RPMI8226 (cell line): ENCODE measurements at regions not wholly inside any gene's neighbourhood (a gene's known extent, or its start where the extent isn't known, plus 50 kb on each side); places are given as distances from the start of the nearest gene placed in this dataset.
"Not testable (repeated sequence)": the region's sequence is repeated elsewhere in the genome, so short reads cannot be mapped to it uniquely, and the experiment has no call there.

ENCODE experiments used
- DNase-seq: peaks from one replicate; pipeline ENCODE4 v3.0.0-alpha.2; 2015

- DNase-seq, result no peak
Observed at GRCh38 chr22:22168941-22169867, 75.4 kb upstream of the VPREB1 start.

GRCh38 chr22:22168190-22168940 is 76.2 kb upstream of the VPREB1 start:
- DNase-seq, result peak; percentile 63

GRCh38 chr22:22167791-22168189 is 76.8 kb upstream of the VPREB1 start:
- peak; percentile 69 for DNase-seq

- no peak for DNase-seq
Observed at GRCh38 chr22:22166941-22167713, 77.5 kb upstream of the VPREB1 start.

GRCh38 chr22:22165936-22166710 is 78.5 kb upstream of the VPREB1 start:
- DNase-seq, result no peak

- DNase-seq, result no peak
Observed at GRCh38 chr22:22164541-22165272, 79.9 kb upstream of the VPREB1 start.

GRCh38 chr22:22161924-22162851 is 82.4 kb upstream of the VPREB1 start:
- peak; percentile 22 for DNase-seq

- not testable (repeated sequence) for DNase-seq
Observed at GRCh38 chr22:22160768-22161167, 83.8 kb upstream of the VPREB1 start.

GRCh38 chr22:22159384-22159783 is 85.2 kb upstream of the VPREB1 start:
- no peak for DNase-seq

- no peak for DNase-seq
Observed at GRCh38 chr22:22158965-22159364, 85.6 kb upstream of the VPREB1 start.

- no peak for DNase-seq
Observed at GRCh38 chr22:22158207-22158816, 86.3 kb upstream of the VPREB1 start.

GRCh38 chr22:22157348-22157725 is 87.2 kb upstream of the VPREB1 start:
- no peak for DNase-seq

GRCh38 chr22:22156716-22157347 is 87.8 kb upstream of the VPREB1 start:
- DNase-seq, result peak; percentile 65

GRCh38 chr22:22156348-22156715 is 88.3 kb upstream of the VPREB1 start:
- no peak for DNase-seq

GRCh38 chr22:22155607-22156006 is 89.0 kb upstream of the VPREB1 start:
- DNase-seq, result no peak

- no peak for DNase-seq
Observed at GRCh38 chr22:22155146-22155545, 89.4 kb upstream of the VPREB1 start.

GRCh38 chr22:22154040-22154439 is 90.5 kb upstream of the VPREB1 start:
- no peak for DNase-seq

GRCh38 chr22:22151308-22151707 is 93.3 kb upstream of the VPREB1 start:
- no peak for DNase-seq

GRCh38 chr22:22150457-22150856 is 94.1 kb upstream of the VPREB1 start:
- DNase-seq, result no peak

- no peak for DNase-seq
Observed at GRCh38 chr22:22148905-22149304, 95.7 kb upstream of the VPREB1 start.
